ENCODE measurements at regions not wholly inside any gene's neighbourhood (a gene's known extent, or its start where the extent isn't known, plus 50 kb on each side); places are given as distances from the start of the nearest gene placed in this dataset.

GRCh38 chr15:37291920-37292319 is 191.6 kb upstream of the MEIS2 start:
- no peak for TF ChIP-seq CTCF (conservative IDR thresholded peaks at IDR 0.05; ENCODE audit: low read depth in 2 of 2)
- TF ChIP-seq JUNB (IDR thresholded peaks at IDR 0.05; ENCODE audit: unreplicated experiment): no peak
- TF ChIP-seq POLR2AphosphoS5 (IDR thresholded peaks at IDR 0.05; ENCODE audit: low read depth): no peak

Data from GM23338 (cell line).